Upper lobe of left lung (tissue), 6 donors: ENCODE measurements at regions not wholly inside any gene's neighbourhood (a gene's known extent, or its start where the extent isn't known, plus 50 kb on each side); places are given as distances from the start of the nearest gene placed in this dataset.
A peak's percentile ranks its signal among the peaks of the same experiment; 100 is the strongest.

Experiments
- ATAC-seq, 2 donors: fragments of 200-7000 bp; cut with Tn5 transposase; one replicate each; pipeline ENCODE4 v1.9.1; 2022; ENCODE audit warnings: mild to moderate bottlenecking in 2 of 2, moderate library complexity in 2 of 2; ENCODE audit not compliant: low FRiP score in 2 of 2
- DNase-seq, 2 donors: peaks; one replicate each; pipeline ENCODE4 v3.0.0-alpha.2; 2019 to 2020
- H3K27ac ChIP-seq, 4 donors: fragments of 200-600 bp; sonication (generic); one replicate each; pipeline ENCODE4 v1.5.1; 2016 to 2019
- H3K27me3 ChIP-seq, 4 donors: fragments of 200-600 bp; sonication (generic); one replicate each; pipeline ENCODE4 v1.5.1; 2017 to 2019
- H3K36me3 ChIP-seq, 4 donors: fragments of 200-600 bp; sonication (generic); one replicate each; pipeline ENCODE4 v1.5.1; 2016 to 2019
- H3K4me1 ChIP-seq, 4 donors: fragments of 200-600 bp; sonication (generic); one replicate each; pipeline ENCODE4 v1.5.1; 2018 to 2019
- H3K4me3 ChIP-seq, 4 donors: fragments of 200-600 bp; sonication (generic); one replicate each; pipeline ENCODE4 v1.5.1; 2017 to 2019; ENCODE audit warnings: mild to moderate bottlenecking in 2 of 4, moderate library complexity in 1 of 4
- H3K9me3 ChIP-seq, 4 donors: fragments of 200-600 bp; sonication (generic); one replicate each; pipeline ENCODE4 v1.5.1; 2018 to 2019
- EP300 ChIP-seq, 4 donors: sonication (generic); formaldehyde crosslinking; IDR thresholded peaks; one replicate each; pipeline ENCODE4 v1.5.1; 2017; ENCODE audit warnings: antibody characterized with exemption in 4 of 4, control low read depth in 2 of 4
- POLR2A ChIP-seq, 4 donors: fragments of 450-650 bp; IDR thresholded peaks; one replicate each; pipeline ENCODE4 v1.5.1; 2016 to 2017; ENCODE audit warnings: antibody characterized with exemption in 4 of 4, mild to moderate bottlenecking in 2 of 4
- POLR2AphosphoS5 ChIP-seq, 2 donors: sonication (generic); formaldehyde crosslinking; IDR thresholded peaks; one replicate each; pipeline ENCODE4 v1.5.1; 2017; ENCODE audit warnings: antibody characterized with exemption in 2 of 2
- WGBS, 2 donors: methylation state at CpG; one replicate each; pipeline ENCODE4 v1.1.5; 2017 to 2018; 5-methylcytosine and 5-hydroxymethylcytosine counted together
- TF ChIP-seq, protein P1 (sequence below), 6 experiments: fragments of 450-650 bp in 4 of 6; fragments of 200-600 bp in 2 of 6; sonication (generic) in 2 of 6; IDR thresholded peaks; one replicate each; pipeline ENCODE4 v1.5.1; 2016 to 2019; ENCODE audit warnings: antibody characterized with exemption in 6 of 6
- donor health status: DM: no; HTN: no; CAD: no; lungs with moderate emphysema.
- donor health status: DM: no; HTN: yes; CAD: no; lungs with severe emphysema.

DNA sequence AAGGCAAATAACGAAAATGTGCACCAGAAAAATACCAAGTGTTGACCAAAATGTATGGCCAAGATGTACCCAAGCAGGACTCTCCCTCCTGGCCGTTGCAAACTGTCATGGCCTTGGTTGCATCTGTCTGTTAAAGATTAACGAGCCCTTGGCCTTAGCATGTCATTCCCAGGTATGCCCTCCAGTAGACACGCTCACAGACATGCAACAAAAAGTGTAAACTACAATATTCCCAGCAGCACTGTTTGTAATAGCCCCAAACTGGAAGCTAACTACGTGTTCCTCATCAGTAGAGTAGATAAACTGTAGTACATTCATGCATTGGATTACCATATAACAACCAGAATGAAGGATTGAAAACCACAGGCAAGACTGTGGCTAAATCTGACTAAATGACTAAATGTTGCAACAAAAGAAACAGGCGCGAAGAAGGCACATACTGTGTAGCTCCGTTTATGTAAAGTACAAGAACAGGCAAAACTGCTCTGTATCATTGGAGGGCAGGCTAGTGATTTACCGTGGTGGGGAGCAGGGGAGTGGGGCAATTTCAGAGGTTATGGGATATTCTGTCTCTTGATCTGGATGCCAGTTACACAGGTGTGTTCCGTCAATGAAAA is 232.8 kb upstream of the DIO3 start:
- no peaks in the 10 kb centered on the region for H3K36me3 ChIP-seq
- no peaks in the 10 kb centered on the region for H3K27me3 ChIP-seq
- DNase-seq: no peak
- ATAC-seq: no peak
- TF ChIP-seq EP300 (IDR thresholded peaks at IDR 0.05) (no peak), POLR2AphosphoS5 (IDR thresholded peaks at IDR 0.05) (no peak), POLR2A (IDR thresholded peaks at IDR 0.05) (no peak)
- TF ChIP-seq, protein P1, sequence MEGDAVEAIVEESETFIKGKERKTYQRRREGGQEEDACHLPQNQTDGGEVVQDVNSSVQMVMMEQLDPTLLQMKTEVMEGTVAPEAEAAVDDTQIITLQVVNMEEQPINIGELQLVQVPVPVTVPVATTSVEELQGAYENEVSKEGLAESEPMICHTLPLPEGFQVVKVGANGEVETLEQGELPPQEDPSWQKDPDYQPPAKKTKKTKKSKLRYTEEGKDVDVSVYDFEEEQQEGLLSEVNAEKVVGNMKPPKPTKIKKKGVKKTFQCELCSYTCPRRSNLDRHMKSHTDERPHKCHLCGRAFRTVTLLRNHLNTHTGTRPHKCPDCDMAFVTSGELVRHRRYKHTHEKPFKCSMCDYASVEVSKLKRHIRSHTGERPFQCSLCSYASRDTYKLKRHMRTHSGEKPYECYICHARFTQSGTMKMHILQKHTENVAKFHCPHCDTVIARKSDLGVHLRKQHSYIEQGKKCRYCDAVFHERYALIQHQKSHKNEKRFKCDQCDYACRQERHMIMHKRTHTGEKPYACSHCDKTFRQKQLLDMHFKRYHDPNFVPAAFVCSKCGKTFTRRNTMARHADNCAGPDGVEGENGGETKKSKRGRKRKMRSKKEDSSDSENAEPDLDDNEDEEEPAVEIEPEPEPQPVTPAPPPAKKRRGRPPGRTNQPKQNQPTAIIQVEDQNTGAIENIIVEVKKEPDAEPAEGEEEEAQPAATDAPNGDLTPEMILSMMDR (IDR thresholded peaks at IDR 0.05): no peak
- 73 to 77% methylated on average over 10 of the region's 10 CpGs for WGBS, 2 donors
- no peaks in the 10 kb centered on the region for H3K4me1 ChIP-seq
- H3K4me3 ChIP-seq: no peak overlapping the region
- H3K27ac ChIP-seq: no peak overlapping the region
- peaks cover 0 to 17% (median 6%) of the 10 kb centered on the region in 4 donors for H3K9me3 ChIP-seq

DNA sequence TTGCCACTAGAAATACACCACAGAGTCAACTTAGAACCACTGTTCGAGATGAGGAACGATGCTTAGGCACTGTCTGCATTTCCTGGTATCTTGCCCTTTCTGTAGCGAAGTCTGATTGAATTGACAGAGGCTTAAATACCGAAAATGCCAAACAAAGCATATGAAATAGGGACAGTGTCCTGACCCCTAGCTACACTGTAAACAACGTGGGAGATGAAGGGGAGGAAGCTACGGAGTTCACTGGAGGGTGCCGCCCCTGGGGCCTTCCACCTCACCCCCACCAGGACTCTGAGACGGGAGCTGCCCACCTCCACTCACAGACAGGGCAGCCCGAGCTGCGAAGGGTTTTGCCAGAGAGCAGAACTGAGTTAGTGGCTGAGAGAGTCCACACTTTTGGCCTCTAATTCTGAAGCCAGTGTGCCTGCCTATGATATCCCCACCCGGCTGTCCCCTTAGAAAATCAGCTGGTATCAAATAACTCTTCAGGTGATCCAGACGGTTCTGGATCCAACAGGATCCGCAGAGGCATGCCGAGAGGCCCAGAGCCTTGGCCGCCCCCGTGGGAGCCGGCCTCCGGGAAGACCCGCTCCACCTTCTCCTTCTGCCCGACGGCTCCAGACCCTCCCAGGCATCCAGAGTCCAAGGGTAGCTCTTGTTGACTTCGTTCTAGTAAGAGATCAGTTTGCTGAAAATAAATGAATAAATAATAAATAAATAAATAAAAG is 230.7 kb upstream of the DIO3 start:
- Histone ChIP-seq H3K4me3 (no peak overlapping the region), H3K4me1 (peaks cover 0 to 6% (median 0%) of the 10 kb centered on the region in 4 donors), H3K9me3 (no peaks in the 10 kb centered on the region), H3K36me3 (no peaks in the 10 kb centered on the region), H3K27ac (no peak overlapping the region), H3K27me3 (no peaks in the 10 kb centered on the region)
- WGBS, 2 donors: 84 to 87% methylated on average over 17 to 22 of the region's 22 CpGs
- ATAC-seq (no peak), DNase-seq (peak in 1 of 2 donors; percentile 44)
- TF ChIP-seq POLR2AphosphoS5 (IDR thresholded peaks at IDR 0.05) (no peak), POLR2A (IDR thresholded peaks at IDR 0.05) (no peak), EP300 (IDR thresholded peaks at IDR 0.05) (no peak)
- TF ChIP-seq, protein P1 (IDR thresholded peaks at IDR 0.05): no peak

DNA sequence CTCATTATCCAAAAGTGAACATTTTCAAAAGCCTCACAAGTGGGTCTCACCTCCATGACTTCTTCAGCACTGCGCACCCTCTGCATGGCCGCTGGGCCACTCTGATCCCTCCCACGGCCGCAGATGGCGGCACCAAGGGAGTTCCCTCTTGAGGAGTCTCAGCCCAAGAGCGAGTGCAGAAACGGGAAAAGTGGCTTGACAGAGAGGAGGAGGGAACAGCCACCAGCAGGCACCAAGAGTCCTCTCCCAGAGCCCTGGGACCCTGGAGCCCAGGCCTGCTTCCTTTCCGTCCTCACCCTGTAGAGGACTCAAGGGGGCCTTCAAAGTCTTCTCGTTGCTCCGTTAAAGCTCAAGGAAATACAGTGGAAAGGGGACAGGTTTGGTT is 230.2 kb upstream of the DIO3 start:
- DNase-seq: peak in 1 of 2 donors; percentile 43
- H3K27ac ChIP-seq: no peak overlapping the region
- H3K4me1 ChIP-seq: peaks cover 0 to 8% (median 0%) of the 10 kb centered on the region in 4 donors
- no peaks in the 10 kb centered on the region for H3K36me3 ChIP-seq
- whole genome bisulfite sequencing, 2 donors: 86 to 88% methylated on average over 10 of the region's 10 CpGs
- no peaks in the 10 kb centered on the region for H3K27me3 ChIP-seq
- no peak overlapping the region for H3K4me3 ChIP-seq
- no peak for ATAC-seq
- no peaks in the 10 kb centered on the region for H3K9me3 ChIP-seq
- TF ChIP-seq POLR2AphosphoS5 (IDR thresholded peaks at IDR 0.05) (no peak), POLR2A (IDR thresholded peaks at IDR 0.05) (no peak), EP300 (IDR thresholded peaks at IDR 0.05) (no peak)

DNA sequence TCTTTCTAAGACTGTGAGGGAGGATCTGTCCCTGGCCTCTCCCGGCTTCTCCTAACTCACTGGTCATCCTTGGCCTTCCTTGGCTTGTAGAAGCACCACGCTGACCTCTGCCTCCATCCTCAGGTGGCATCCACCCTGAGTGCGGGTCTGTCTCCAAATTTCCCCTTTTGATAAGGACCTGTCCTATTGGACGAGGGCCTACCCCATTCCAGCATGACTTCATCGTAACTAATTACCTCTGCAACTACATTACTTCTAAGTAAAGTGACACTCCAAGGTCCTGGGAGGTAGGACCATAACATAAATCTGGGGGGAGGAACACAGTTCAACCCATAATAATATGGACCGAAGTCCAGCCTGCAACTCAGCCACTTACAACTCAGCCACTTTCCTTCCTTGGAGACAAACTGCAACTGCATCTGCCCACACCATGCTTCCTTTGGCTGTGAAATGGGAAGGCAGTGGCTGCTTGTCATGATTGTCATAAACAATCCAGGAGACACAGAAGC is 229.6 kb upstream of the DIO3 start:
- 86 to 89% methylated on average over 6 of the region's 6 CpGs for WGBS, 2 donors
- no peaks in the 10 kb centered on the region for H3K36me3 ChIP-seq
- no peak for ATAC-seq
- no peak for TF ChIP-seq EP300 (IDR thresholded peaks at IDR 0.05)
- TF ChIP-seq, protein P1 (IDR thresholded peaks at IDR 0.05): no peak
- TF ChIP-seq POLR2A (IDR thresholded peaks at IDR 0.05): no peak
- TF ChIP-seq POLR2AphosphoS5 (IDR thresholded peaks at IDR 0.05): no peak
- no peak overlapping the region for H3K4me3 ChIP-seq
- peaks cover 0 to 8% (median 0%) of the 10 kb centered on the region in 4 donors for H3K4me1 ChIP-seq
- no peaks in the 10 kb centered on the region for H3K27me3 ChIP-seq
- no peaks in the 10 kb centered on the region for H3K9me3 ChIP-seq
- DNase-seq: no peak
- H3K27ac ChIP-seq: no peak overlapping the region

DNA sequence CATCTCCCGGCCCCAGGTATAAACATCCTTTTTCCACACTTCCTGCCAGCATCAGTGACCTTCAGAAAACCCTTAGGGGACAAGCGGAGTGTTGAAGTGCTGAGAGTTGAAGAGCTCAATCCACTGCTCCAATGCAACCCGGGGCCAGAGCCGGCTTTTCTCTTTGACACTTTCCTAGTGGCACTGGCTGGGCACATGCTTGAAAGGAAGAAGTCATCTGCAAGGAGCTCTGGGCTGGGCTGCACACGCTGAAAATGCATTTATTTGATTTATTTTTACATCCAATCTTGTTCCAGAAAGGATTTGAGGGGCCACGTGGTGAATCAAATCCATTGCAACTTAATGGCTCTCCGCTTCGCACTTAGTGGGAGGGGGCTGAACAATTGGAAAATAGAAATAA is 229.0 kb upstream of the DIO3 start:
- no peaks in the 10 kb centered on the region for H3K36me3 ChIP-seq
- no peak for TF ChIP-seq EP300 (IDR thresholded peaks at IDR 0.05)
- no peak for TF ChIP-seq POLR2AphosphoS5 (IDR thresholded peaks at IDR 0.05)
- TF ChIP-seq, protein P1 (IDR thresholded peaks at IDR 0.05): no peak
- no peak for TF ChIP-seq POLR2A (IDR thresholded peaks at IDR 0.05)
- 67 to 77% methylated on average over 8 of the region's 8 CpGs for WGBS, 2 donors
- DNase-seq (no peak), ATAC-seq (no peak)
- peaks cover 0 to 8% (median 0%) of the 10 kb centered on the region in 4 donors for H3K4me1 ChIP-seq
- no peak overlapping the region for H3K4me3 ChIP-seq
- no peaks in the 10 kb centered on the region for H3K9me3 ChIP-seq
- no peak overlapping the region for H3K27ac ChIP-seq
- H3K27me3 ChIP-seq: no peaks in the 10 kb centered on the region
